Calu3 (cell line): ENCODE measurements at regions not wholly inside any gene's neighbourhood (a gene's known extent, or its start where the extent isn't known, plus 50 kb on each side); places are given as distances from the start of the nearest gene placed in this dataset.

ENCODE experiments used
- BruUV-seq: library from RNA; stranded (reverse); fragments of 400-500 nt; replicated peaks from 2 replicates; lab custom pipeline; 2021; lab: Mats Ljungman, UMichigan
- CTCF ChIA-PET: fragments of 300-600 bp; sonication (Branson Sonifier 250); formaldehyde crosslinking; loops from one replicate; lab custom pipeline; 2022; ENCODE audit warnings: antibody characterized with exemption; lab: Charles Lee
- DNase-seq: peaks from one replicate; pipeline ENCODE4 v3.0.0; 2022
- H3K27ac Mint-ChIP-seq: one replicate; pipeline ENCODE4 v1.8.0; 2022; ENCODE audit warnings: mixed read lengths; ENCODE audit not compliant: unreplicated experiment
- H3K27me3 Mint-ChIP-seq: one replicate; pipeline ENCODE4 v1.8.0; 2022; ENCODE audit warnings: mixed read lengths; ENCODE audit not compliant: unreplicated experiment
- H3K36me3 Mint-ChIP-seq: one replicate; pipeline ENCODE4 v1.8.0; 2022; ENCODE audit warnings: mild to moderate bottlenecking, moderate library complexity, mixed read lengths; ENCODE audit not compliant: insufficient read depth, unreplicated experiment
- H3K4me1 Mint-ChIP-seq: one replicate; pipeline ENCODE4 v1.8.0; 2022; ENCODE audit warnings: mild to moderate bottlenecking, low read depth, mixed read lengths; ENCODE audit not compliant: unreplicated experiment
- H3K4me3 Mint-ChIP-seq: one replicate; pipeline ENCODE4 v1.8.0; 2022; ENCODE audit warnings: mild to moderate bottlenecking, low read depth, moderate library complexity, mixed read lengths; ENCODE audit not compliant: unreplicated experiment
- H3K9me3 Mint-ChIP-seq: one replicate; pipeline ENCODE4 v1.8.0; 2022; ENCODE audit warnings: low read depth, mixed read lengths; ENCODE audit not compliant: unreplicated experiment
- CTCF ChIP-seq: fragments of 200-600 bp; IDR thresholded peaks from one replicate; pipeline ENCODE4 v1.8.0; 2022; ENCODE audit warnings: antibody characterized with exemption; ENCODE audit not compliant: unreplicated experiment
- intact Hi-C: fragments of 100-400 bp; cut with micrococcal nuclease; formaldehyde crosslinking; loops from one replicate; pipeline ENCODE4 v1.10.0; 2022; ENCODE audit not compliant: unreplicated experiment

- Mint-ChIP-seq H3K9me3 (peaks cover 28% of the 10 kb centered on the region), H3K4me1 (no peaks in the 10 kb centered on the region), H3K36me3 (no peaks in the 10 kb centered on the region), H3K4me3 (no peak overlapping the region), H3K27ac (no peak overlapping the region), H3K27me3 (no peaks in the 10 kb centered on the region)
- CTCF ChIA-PET: no interaction called here
- TF ChIP-seq CTCF: no peak
- no TSS peak for BruUV-seq
- no peak for DNase-seq
- intact Hi-C loops: no loop called here
Measured at GRCh38 chr14:97724265-97724731, 927.1 kb downstream of the VRK1 start.

GRCh38 chr14:97726676-97727075, 929.5 kb downstream of the VRK1 start:
- intact Hi-C loops: no loop called here

GRCh38 chr14:97730706-97731105, 933.5 kb downstream of the VRK1 start:
- Mint-ChIP-seq H3K27me3 (no peaks in the 10 kb centered on the region), H3K27ac (no peak overlapping the region), H3K36me3 (no peaks in the 10 kb centered on the region), H3K4me1 (no peaks in the 10 kb centered on the region), H3K4me3 (no peak overlapping the region), H3K9me3 (peaks cover 16% of the 10 kb centered on the region)
- DNase-seq: no peak
- BruUV-seq: no TSS peak
- intact Hi-C loops: no loop called here
- CTCF ChIA-PET: no interaction called here
- TF ChIP-seq CTCF: no peak

More at GRCh38 chr14:97726676-97727075, 929.5 kb downstream of the VRK1 start:
- Mint-ChIP-seq H3K4me1 (no peaks in the 10 kb centered on the region), H3K9me3 (peaks cover 24% of the 10 kb centered on the region), H3K27me3 (no peaks in the 10 kb centered on the region), H3K4me3 (no peak overlapping the region), H3K36me3 (no peaks in the 10 kb centered on the region), H3K27ac (no peak overlapping the region)
- DNase-seq: no peak
- BruUV-seq: no TSS peak
- CTCF ChIA-PET: no interaction called here
- no peak for TF ChIP-seq CTCF

- no peak for TF ChIP-seq CTCF
- H3K9me3 Mint-ChIP-seq: peaks cover 17% of the 10 kb centered on the region
- H3K27me3 Mint-ChIP-seq: no peaks in the 10 kb centered on the region
- no peaks in the 10 kb centered on the region for H3K4me1 Mint-ChIP-seq
- H3K27ac Mint-ChIP-seq: no peak overlapping the region
- no peaks in the 10 kb centered on the region for H3K36me3 Mint-ChIP-seq
- no TSS peak for BruUV-seq
- intact Hi-C loops: no loop called here
- no peak overlapping the region for H3K4me3 Mint-ChIP-seq
- CTCF ChIA-PET: no interaction called here
- no peak for DNase-seq
Measured at GRCh38 chr14:97731800-97732199, 934.6 kb downstream of the VRK1 start.
